ENCODE measurements at regions not wholly inside any gene's neighbourhood (a gene's known extent, or its start where the extent isn't known, plus 50 kb on each side); places are given as distances from the start of the nearest gene placed in this dataset.

- TF ChIP-seq EZH2 (IDR thresholded peaks at IDR 0.05; ENCODE audit: insufficient read depth, poor library complexity, severe bottlenecking) (no peak), EZH2phosphoT487 (IDR thresholded peaks at IDR 0.05; ENCODE audit: insufficient read depth, low read depth) (no peak)
Measured at GRCh38 chr1:21342961-21343838, 52.9 kb upstream of the ECE1 start.

Measured in GM23248 (cell line).